AG04450 (cell line): ENCODE measurements at regions not wholly inside any gene's neighbourhood (a gene's known extent, or its start where the extent isn't known, plus 50 kb on each side); places are given as distances from the start of the nearest gene placed in this dataset.

ENCODE experiments used
- CTCF ChIA-PET: fragments of 300-600, 350-600 bp; formaldehyde crosslinking; extraction: SDS; loops from one replicate; lab custom pipeline; 2022; ENCODE audit warnings: antibody characterized with exemption, inconsistent platforms; lab: Charles Lee
- POLR2A ChIA-PET: fragments of 350-600 bp; formaldehyde crosslinking; extraction: SDS; loops from one replicate; lab custom pipeline; 2021; ENCODE audit warnings: antibody characterized with exemption, inconsistent platforms; lab: Yijun Ruan, JAX
- DNase-seq: peaks from one replicate; pipeline ENCODE4 v3.0.0-alpha.2; 2011; ENCODE audit warnings: low read depth, low spot score
- H3K27ac ChIP-seq: one replicate; pipeline ENCODE4 v1.5.1; 2012; ENCODE audit warnings: low read depth, low read length, control low read depth
- H3K27me3 ChIP-seq: one replicate; pipeline ENCODE4 v1.6.0; 2012; ENCODE audit warnings: low read length; ENCODE audit not compliant: control insufficient read depth, insufficient read depth
- H3K4me3 ChIP-seq: 2 replicates; pipeline ENCODE4 v1.5.1; 2011; ENCODE audit warnings: mild to moderate bottlenecking, low read depth, low read length, control low read depth
- H3K9me3 ChIP-seq: 2 replicates; pipeline ENCODE4 v1.5.1; 2012; ENCODE audit warnings: low read length; ENCODE audit not compliant: control insufficient read depth, insufficient read depth
- CTCF ChIP-seq: IDR thresholded peaks from 2 replicates; pipeline ENCODE4 v1.5.1; 2011; ENCODE audit warnings: low read depth, low read length, control low read depth, inconsistent platforms

DNA sequence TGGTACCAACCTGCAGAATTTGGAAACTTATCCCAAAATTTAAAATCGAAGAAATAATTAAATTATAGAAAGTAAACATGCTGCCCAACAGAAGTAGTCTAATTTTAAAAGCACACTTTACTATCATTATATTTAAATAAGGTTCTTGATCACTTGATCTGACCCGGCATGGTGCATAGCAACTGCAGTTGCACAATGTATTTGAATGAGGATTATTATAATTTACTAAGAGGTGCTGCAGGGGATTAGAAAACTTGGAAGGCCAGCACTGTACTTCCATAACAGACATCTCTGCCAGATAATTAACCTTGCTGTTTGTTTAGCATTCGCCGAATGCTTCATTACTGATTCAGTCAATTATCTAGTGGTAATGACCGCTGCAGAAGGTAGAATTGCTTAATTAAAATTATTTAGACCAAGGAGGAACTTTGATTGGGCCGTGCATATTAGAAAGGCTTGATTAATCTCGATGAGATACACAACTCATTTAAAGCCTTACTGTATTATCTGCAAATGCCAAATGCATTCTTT lies 971.6 kb downstream of the ZPLD1 start:
- POLR2A ChIA-PET = no interaction called here
- peaks cover 4% of the 10 kb centered on the region for H3K9me3 ChIP-seq
- H3K27ac ChIP-seq = no peak overlapping the region
- CTCF ChIA-PET = no interaction called here
- DNase-seq = no peak
- no peak for TF ChIP-seq CTCF
- no peaks in the 10 kb centered on the region for H3K27me3 ChIP-seq
- no peak overlapping the region for H3K4me3 ChIP-seq

GRCh38 chr3:103410231-103410630 lies 975.4 kb downstream of the ZPLD1 start:
- H3K9me3 ChIP-seq = peaks cover 4% of the 10 kb centered on the region
- ChIA-PET CTCF (interaction anchor here (0.6 kb wide), 1 partner anchor 1125 kb away, joined by 4 read pairs; no protein-coding TSS in a partner anchor), POLR2A (no interaction called here)
- no peaks in the 10 kb centered on the region for H3K27me3 ChIP-seq
- no peak for DNase-seq
- H3K4me3 ChIP-seq = no peak overlapping the region
- TF ChIP-seq CTCF = no peak
- H3K27ac ChIP-seq = no peak overlapping the region

GRCh38 chr3:103421460-103421859 lies 986.6 kb downstream of the ZPLD1 start:
- no peak for DNase-seq
- Histone ChIP-seq H3K27ac (no peak overlapping the region), H3K9me3 (no peaks in the 10 kb centered on the region), H3K27me3 (no peaks in the 10 kb centered on the region), H3K4me3 (no peak overlapping the region)
- no peak for TF ChIP-seq CTCF
- CTCF ChIA-PET = no interaction called here
- POLR2A ChIA-PET = no interaction called here

DNA sequence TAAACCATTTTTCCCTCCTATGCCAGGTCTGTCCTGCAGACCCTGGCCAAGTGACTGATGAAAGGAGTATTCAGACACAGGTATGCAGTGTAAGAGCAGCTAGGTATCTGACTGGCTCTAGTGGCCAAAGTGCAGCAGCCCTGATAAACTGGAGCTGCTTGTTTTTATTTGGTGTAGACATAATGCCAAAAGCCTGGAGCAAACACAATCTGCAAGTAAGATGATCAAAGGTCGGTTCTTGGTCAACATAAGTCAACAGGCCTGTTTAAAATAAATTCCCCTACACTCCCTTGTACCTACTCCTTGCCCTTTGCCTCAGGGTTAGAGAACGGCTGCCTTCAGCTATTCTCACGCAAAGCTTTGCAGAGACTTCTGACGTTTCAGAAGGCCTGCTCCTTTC lies 1003.1 kb downstream of the ZPLD1 start:
- Histone ChIP-seq H3K27me3 (no peaks in the 10 kb centered on the region), H3K4me3 (no peak overlapping the region), H3K9me3 (0 out of 2 replicates have a peak, but pooled peaks cover 3% of the 10 kb centered on the region), H3K27ac (no peak overlapping the region)
- ChIA-PET POLR2A (no interaction called here), CTCF (no interaction called here)
- TF ChIP-seq CTCF = no peak
- no peak for DNase-seq

DNA sequence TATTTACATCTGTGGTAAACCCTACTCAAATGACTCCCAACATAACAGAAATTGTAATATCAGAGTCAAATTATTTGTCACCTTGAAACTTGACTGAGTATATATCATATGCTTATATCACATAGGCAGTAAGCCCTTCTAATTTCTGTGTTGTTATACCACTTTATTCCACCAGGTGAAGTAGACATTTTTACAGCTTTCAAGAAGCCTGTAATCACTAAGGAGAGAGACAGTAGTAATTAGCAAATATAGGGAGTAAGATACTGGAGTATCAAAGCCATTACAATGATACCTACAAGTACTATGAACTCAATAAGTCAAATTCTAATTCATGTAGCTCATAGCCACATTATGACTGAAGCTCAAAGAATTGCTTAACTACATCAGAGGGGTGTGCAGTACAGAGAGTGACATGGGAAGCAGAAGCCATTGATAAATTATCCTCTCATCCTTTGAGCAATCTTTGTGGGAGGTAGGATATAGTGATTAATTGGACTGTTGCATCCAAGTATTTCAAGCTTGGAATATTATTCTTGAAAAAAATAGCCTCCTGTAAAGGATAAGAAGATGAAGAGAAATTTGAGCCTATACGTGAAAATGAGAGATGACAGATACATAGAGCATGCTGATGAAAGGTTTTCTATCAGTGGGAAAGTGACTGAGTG lies 1005.9 kb downstream of the ZPLD1 start:
- POLR2A ChIA-PET = no interaction called here
- DNase-seq = no peak
- CTCF ChIA-PET = interaction anchor here (0.6 to 2.0 kb wide), 6 partner anchors 9 to 98 kb away, joined by 3 to 18 read pairs (median 4); no protein-coding TSS in a partner anchor

More for the DNA sequence above, 1005.9 kb downstream of the ZPLD1 start:
- Histone ChIP-seq H3K4me3 (no peak overlapping the region), H3K27me3 (no peaks in the 10 kb centered on the region), H3K9me3 (0 out of 2 replicates have a peak, but pooled peaks cover 3% of the 10 kb centered on the region), H3K27ac (no peak overlapping the region)
- peak; percentile 51 for TF ChIP-seq CTCF
